ENCODE measurements at regions not wholly inside any gene's neighbourhood (a gene's known extent, or its start where the extent isn't known, plus 50 kb on each side); places are given as distances from the start of the nearest gene placed in this dataset.
A peak's percentile ranks its signal among the peaks of the same experiment; 100 is the strongest.

GRCh38 chr21:28548291-28548690 lies 444.4 kb downstream of the LTN1 start:
- POLR2A ChIA-PET = no interaction called here
- H3K4me3 ChIP-seq (ENCODE audit: low read depth, low read length) = no peak overlapping the region
- CTCF ChIA-PET = no interaction called here
- TF ChIP-seq CTCF (IDR thresholded peaks at IDR 0.05; ENCODE audit: insufficient read depth, low read length, missing control alignments) = no peak
- DNase-seq (ENCODE audit: low read depth, low spot score) = no peak

- no peak for DNase-seq (ENCODE audit: low read depth, low spot score)
- CTCF ChIA-PET = no interaction called here
- TF ChIP-seq CTCF (IDR thresholded peaks at IDR 0.05; ENCODE audit: insufficient read depth, low read length, missing control alignments) = no peak
- POLR2A ChIA-PET = no interaction called here
- H3K4me3 ChIP-seq (ENCODE audit: low read depth, low read length) = no peak overlapping the region
Observed at GRCh38 chr21:28547766-28548165, 444.9 kb downstream of the LTN1 start.

- DNase-seq (ENCODE audit: low read depth, low spot score) = no peak
- ChIA-PET POLR2A (no interaction called here), CTCF (no interaction called here)
- TF ChIP-seq CTCF (IDR thresholded peaks at IDR 0.05; ENCODE audit: insufficient read depth, low read length, missing control alignments) = no peak
- H3K4me3 ChIP-seq (ENCODE audit: low read depth, low read length) = no peak overlapping the region
Observed at GRCh38 chr21:28543975-28544374, 448.7 kb downstream of the LTN1 start.

GRCh38 chr21:28541371-28542112 lies 451.1 kb downstream of the LTN1 start:
- no peak for TF ChIP-seq CTCF (IDR thresholded peaks at IDR 0.05; ENCODE audit: insufficient read depth, low read length, missing control alignments)
- ChIA-PET CTCF (interaction anchor here (0.7 to 1.6 kb wide), 3 partner anchors 20 to 1658 kb away, joined by 3 to 4 read pairs (median 3); no protein-coding TSS in a partner anchor), POLR2A (no interaction called here)
- DNase-seq (ENCODE audit: low read depth, low spot score) = no peak
- no peak overlapping the region for H3K4me3 ChIP-seq (ENCODE audit: low read depth, low read length)

GRCh38 chr21:28540514-28540913 lies 452.2 kb downstream of the LTN1 start:
- peak; percentile 23 for DNase-seq (ENCODE audit: low read depth, low spot score)
- no peak for TF ChIP-seq CTCF (IDR thresholded peaks at IDR 0.05; ENCODE audit: insufficient read depth, low read length, missing control alignments)
- POLR2A ChIA-PET = interaction anchor here (0.7 kb wide), 1 partner anchor 97 kb away, joined by 3 read pairs; no protein-coding TSS in a partner anchor
- CTCF ChIA-PET = interaction anchor here (0.7 to 1.6 kb wide), 2 partner anchors 68 to 206 kb away, joined by 4 read pairs; no protein-coding TSS in a partner anchor
- H3K4me3 ChIP-seq (ENCODE audit: low read depth, low read length) = no peak overlapping the region

- DNase-seq (ENCODE audit: low read depth, low spot score) = no peak
- TF ChIP-seq CTCF (IDR thresholded peaks at IDR 0.05; ENCODE audit: insufficient read depth, low read length, missing control alignments) = no peak
- POLR2A ChIA-PET = no interaction called here
- H3K4me3 ChIP-seq (ENCODE audit: low read depth, low read length) = no peak overlapping the region
- CTCF ChIA-PET = no interaction called here
Observed at GRCh38 chr21:28539623-28539988, 453.1 kb downstream of the LTN1 start.

Measured in AG04449 (cell line).